SK-N-DZ (cell line): ENCODE measurements at regions not wholly inside any gene's neighbourhood (a gene's known extent, or its start where the extent isn't known, plus 50 kb on each side); places are given as distances from the start of the nearest gene placed in this dataset.
"Not testable (repeated sequence)": the region's sequence is repeated elsewhere in the genome, so short reads cannot be mapped to it uniquely, and the experiment has no call there.

ENCODE experiments used
- DNase-seq: peaks from one replicate; pipeline ENCODE4 v3.0.0-alpha.2; 2015; ENCODE audit warnings: low spot score

DNA sequence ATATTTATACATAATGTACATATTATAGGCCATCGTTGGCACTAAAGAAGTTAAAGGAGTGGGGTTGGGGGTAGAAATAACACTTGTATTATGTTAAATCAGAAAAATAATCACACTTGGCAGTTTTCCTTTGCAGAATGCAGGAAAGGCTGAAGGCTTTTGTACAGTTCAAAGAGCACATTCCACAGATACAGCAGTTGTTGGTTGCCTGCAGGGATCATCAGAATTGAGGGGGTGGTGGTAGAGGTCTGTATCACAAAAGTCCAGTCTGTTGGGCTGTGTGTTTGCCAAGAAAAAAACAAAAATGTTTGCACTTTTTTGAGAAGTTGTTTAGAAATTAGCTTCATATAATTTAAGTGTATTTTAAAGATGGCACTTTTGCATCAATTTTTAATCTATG lies 231.8 kb upstream of the FOXP2 start:
- DNase-seq, result no peak

DNA sequence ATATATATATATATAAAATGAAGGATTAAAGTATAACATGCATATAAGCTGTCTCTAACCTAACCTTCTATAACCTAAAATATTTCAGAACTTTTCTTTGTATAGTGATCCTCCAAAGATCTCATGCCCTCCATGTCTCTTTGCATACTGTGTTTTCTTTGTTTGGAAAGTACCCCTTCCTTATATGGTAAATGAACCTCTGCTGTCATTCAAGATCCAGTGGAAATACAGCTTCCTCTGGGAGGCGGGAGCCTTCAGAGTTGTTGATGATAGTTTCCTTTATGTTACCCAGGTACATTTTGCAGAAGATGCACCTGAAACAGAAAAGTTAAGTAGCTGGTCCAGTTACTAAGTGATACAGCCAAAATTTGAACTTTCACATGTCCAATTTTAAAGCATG lies 233.3 kb upstream of the FOXP2 start:
- no peak for DNase-seq

DNA sequence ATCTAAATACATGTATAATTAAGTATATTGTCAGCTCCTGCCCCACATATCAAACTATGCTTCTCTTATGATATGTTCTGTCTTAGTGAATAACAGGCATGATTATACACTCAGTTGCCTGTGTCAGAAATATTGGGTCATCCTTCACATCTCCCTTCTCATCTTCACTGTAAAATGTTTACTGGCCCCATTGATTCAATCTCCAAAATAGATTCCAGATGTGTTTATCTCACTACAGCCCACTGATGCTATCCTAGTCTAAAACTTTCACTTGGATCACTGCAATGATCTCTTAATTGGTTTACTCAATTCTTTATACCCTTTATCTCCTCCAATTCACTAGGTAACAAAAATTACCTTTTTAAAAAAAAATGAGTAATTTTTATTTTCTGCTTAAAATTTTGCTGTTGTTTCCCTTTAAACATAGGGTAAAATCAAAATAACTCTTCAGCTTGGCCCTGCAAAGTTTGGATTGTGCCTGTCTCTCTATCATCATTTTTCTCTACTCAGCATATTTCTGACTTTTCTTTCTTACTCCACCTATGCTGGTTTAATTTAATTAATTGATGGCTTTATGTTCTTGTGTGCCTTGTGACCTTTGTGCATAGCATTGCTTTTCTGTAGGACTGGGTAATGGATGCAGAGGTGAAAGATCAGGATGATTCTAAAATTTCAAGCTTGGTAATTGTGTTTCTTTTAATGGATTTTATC lies 233.9 kb upstream of the FOXP2 start:
- DNase-seq, result peak; percentile 3

DNA sequence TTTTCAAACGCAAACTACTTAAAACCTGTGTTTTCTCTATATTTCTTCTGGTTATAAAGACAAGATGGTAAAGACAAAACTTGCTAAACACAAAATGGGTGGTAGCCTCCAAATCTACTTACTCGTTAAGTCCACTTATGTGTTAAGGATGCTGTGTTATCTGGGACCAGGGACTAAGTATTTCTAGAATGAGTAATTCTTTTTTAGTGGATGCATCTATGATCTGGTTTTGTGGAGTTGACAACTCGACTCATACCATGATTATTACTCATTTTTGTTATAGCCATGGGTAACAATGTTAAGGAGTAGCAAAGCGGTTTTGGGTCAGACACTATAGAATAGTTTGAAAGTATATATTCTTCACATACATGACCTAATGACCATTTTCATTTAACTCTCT lies 239.5 kb upstream of the FOXP2 start:
- DNase-seq, result no peak

DNA sequence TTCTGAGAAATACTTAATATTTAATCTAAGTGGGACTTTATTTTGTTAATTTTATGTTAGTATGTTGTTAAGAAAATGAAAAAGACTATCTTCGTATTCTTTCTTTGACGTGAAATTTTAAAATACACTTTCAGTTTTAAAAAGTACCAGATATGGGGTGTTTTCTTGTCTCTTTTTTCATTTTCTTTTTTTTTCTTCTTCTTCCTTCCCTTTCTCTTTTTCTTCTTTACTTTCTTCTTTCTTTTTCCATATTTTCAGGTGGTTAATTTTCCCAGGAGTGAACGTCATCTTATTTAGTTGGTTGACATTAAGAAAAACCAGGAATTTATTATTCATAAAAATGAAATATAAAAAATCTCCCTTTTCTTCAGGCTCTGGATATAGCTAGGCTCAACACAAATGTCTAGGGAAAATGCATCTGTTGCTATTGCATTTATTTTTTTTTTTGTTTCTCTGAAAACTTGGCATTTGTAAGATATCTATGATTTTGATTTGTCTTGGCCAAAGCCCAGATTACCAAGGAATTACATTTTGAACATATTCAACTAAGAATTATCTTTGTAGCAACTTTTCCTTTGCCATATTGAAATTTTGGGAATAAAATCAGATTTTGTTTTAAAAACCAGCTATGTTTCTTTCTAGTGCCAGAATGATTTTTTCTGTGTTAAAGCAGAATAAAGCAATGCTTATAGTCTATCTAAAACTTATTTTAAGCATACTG lies 241.3 kb upstream of the FOXP2 start:
- DNase-seq, result no peak

DNA sequence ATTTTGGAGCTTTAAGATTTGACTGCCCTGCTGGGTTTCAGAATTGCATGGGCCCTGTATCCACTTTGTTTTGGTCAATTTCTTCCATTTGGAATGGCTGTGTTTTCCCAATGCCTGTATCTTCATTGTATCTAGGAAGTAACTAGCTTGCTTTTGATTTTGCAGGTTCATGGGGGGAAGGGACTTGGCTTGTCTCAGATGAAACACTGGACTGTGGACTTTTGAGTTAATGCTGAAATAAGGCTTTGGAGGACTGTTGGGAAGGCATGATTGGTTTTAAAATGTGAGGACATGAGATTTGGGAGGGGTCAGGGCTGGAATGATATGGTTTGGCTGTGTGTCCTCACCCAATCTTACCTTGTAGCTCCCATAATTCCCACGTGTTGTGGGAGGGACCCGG lies 245.2 kb upstream of the FOXP2 start:
- not testable (repeated sequence) for DNase-seq

DNA sequence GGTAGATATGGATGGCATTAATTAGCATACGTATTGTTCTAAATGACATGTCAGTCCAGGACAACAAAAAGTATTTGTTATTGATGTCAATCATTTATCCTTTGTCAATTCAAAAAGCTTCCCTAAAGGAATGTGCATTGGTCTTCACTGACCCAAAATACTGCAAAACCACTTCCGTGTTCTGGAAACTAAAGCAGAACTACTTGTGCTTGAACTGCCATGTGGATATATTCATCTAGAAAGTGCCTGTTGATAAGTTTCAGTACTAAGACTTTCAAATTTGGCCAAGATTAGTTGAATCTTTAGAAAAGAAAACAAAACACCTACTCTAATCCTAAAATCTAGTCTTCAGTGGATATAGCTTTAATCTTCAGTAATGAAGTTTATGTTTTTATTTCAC lies 242.1 kb upstream of the PPP1R3A start:
- DNase-seq, result no peak

DNA sequence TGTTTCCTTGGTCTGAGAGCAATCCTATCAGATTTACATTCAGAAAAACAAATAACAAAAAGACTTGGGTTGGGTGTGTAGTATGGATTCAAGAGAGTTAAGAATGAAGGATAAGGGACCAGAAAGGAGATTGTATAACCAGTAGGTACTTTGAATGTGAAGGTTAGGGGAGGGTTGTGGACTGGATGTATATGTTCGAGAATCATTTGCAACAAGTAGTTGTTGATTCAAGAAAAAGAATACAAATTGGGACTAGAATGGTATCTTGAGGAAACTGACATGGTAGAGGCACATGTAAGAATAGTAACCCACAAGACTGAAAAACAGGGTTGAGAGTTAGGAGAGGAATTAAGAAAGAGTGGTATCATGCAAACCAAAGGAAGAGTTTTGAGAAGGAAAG lies 240.0 kb upstream of the PPP1R3A start:
- DNase-seq, result no peak

DNA sequence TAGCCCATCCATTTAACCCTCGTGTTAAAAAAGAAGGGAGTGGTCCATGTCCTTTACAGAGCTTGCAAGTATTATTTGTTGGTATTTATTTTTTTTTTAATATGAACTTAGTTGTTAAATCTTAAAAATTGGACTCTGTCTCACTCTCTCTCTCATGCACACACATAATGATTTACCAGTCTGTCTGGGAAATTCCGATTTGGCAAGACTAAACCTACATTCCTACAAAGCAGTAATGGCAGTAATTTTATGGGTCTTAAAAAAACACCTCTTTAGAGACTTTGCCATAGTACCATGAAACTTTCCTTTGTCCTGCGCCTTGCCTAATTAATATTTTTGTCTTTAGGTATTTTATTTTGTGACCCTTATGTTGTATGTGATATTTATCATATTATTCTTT lies 239.5 kb upstream of the PPP1R3A start:
- DNase-seq, result no peak

DNA sequence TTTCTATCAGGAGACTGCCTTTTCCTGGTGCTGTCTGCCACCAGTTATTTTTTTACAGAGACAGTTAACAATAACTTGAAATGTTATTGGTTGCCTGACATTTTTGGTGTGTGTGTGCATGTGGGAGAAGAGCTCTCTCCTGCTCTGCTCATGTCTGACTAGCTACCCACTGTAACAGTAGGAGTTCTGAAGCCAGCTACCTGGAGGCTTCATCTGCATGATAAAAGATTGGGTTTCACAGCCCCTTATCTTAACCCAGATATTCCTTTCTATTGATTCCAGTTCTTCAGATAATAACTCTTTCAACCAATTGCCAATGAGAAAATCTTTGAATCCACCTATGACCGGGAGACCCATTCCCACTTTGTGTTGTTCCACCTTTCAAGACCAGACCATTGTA lies 237.4 kb upstream of the PPP1R3A start:
- no peak for DNase-seq

DNA sequence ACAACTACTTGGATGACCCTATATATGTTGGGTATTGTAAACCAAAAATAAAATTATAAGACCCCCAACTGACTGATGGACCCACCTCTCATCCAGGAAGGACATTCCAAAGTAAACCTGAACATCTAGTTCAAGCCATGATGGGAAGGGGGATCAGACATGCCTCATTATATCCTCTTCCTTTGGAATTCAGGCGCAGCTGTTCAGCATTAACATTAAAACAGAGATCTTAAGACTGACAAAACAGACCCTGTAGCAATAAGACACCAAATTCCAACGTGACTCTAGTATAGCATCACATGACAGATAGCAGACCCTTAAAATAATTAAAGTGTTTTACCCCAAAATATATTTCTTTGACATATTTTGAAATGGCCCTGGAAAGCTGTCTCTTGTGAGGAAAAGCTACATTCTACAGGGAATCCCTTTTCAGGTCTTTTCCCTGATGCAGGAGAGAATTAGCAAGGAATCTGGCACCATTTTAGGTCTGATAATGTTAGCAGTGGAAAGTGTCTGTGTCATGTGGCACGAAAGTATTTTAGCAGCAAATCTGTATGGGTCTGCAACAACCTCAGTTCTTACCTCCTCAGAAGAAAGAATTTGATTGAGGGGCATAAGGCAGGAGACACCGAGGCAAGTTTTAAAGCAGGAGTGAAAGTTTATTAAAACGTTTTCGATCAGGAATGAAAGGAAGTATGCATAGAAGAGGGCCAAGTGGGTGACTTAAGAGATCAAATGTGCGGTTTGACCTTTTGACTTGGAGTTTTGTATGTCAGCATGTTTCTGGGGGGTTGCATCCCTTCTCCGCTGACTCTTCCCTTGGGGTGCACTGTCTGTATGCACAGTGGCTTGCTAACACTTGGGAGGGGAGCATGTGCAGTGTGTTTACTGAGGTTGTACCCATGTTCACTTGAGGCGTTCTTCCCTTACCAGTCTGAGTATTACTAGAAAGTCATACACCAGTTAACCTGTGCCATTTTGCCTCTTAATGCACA lies 236.6 kb upstream of the PPP1R3A start:
- no peak for DNase-seq

DNA sequence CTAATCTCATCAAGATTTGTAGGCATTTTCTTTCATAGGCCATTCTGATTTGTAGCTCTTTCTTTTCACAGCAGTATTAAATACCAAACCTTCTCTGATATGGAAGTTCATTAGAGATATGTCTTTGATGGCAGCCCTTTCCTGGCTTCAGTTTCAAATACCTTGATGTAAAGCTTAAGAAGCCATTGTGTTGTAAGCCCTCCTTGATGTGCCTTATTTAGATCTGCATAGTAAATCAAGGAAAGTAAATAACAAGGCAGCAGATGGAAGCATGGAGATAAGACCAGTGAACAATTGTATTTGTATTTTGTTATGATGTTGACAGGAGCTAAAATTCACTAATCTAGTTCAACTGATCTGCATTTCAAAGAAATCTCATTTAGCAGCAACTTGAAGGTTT lies 234.9 kb upstream of the PPP1R3A start:
- DNase-seq, result no peak

DNA sequence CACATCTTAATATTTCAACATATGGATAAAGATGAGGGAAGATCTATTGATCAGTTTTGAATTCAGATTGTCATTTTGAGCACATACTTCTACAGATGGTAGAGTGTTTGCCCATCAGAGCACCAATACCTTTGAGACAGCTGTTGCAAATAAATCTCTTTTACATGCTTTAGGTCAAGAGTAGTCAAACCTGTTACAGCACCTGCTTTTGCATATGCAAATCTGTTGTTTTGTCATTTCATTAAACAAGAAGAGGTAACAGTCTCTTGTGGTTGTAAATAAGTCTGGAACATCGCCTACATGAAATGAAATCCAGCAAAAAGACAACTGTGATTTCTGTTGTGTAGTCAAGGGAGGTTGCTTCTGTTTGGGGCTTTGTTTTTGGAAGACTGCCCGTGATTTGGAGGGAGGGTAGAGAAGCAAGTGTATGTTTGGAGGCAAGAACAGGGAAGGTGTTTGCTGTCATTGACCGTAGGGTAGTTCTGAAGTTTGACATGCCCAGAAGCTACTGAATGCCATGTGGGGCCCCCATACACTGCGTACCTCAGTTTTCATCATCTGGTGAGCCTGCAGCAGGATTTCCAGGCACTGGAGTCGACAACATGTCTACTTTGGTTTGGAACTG lies 233.6 kb upstream of the PPP1R3A start:
- no peak for DNase-seq

DNA sequence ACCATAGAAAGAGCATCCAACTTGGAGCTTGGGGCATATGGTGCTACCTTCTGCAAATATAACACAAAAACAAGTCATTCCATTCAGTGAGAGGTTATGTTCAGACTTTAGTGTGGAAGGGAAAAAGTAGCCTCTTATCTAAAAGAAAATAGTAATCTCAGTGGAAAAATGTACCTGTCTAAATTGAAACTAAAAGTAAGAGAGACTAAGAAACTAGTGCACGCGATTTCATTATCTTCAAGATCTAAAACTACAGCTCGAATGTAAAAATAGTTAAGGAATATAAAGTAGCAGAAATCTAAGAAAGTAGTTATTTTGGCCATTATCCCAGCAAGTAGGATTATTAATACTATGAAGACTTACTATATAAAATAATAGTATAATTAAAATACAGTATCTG lies 233.0 kb upstream of the PPP1R3A start:
- no peak for DNase-seq

DNA sequence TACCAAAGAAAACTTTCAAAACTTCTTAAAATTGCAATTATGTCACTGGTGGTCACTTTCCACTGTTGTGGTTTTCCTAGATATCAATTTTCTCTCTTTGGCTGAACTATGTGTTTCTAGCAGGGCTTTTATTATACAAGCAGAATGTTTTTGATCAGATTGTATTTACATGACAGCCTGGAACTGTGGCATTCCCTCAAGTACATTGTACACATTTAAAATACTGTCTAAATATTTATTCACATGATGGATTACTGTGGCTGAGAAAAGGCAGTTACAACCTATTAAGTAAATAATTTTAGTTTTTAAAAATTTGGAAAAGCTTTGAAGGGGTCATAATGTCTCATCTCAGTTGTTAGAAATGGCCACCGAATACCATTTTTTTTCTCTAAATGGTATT lies 231.9 kb upstream of the PPP1R3A start:
- no peak for DNase-seq

DNA sequence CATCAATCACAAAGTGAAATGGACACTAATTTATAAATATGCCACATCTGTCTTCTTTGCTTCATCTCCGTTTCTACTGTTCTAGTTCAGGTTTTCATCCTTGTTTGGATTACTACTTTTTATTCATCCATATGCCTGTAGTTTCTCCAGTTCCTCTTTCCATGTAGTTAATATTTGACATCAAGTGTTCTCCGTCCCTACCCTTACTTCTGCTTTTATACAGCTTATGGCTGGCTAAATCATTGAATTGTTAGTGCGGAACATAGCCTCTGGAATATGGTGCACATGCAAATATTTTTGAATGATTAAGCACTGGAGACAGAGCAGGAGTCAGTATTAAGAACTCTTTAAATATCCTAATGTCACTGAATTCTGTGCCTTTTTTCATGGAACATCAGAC lies 230.0 kb upstream of the PPP1R3A start:
- no peak for DNase-seq

DNA sequence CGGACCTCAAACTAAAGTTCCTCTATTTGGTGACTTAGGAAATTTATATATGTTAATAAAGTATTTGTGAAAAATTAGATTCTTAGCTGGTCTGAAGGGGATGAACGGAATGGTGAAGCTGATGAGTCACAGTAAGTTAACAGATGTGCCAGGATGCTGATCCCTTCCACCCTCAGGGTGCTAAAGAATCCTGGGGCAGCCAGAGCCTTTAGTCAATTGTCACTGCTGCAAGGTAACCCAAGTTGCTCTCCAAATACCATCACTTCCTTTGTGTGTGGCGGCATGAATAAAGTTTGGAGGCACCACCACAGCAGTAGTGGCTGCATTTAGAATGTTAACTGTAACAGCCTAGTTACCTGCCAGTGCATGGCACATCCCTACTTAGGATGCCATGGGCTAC lies 222.6 kb upstream of the PPP1R3A start:
- no peak for DNase-seq

DNA sequence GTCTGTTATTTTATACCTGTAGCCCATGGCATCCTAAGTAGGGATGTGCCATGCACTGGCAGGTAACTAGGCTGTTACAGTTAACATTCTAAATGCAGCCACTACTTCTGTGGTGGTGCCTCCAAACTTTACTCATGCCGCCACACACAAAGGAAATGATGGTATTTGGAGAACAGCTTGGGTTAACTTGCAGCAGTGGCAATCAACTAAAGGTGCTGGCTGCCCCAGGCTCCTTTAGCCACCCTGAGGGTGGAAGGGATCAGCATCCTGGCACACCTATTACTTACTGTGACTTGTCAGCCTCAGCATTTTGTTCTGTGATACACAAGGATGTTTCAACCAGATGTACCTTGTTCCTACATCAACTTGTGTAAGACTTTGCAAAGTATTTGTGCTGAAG lies 221.8 kb upstream of the PPP1R3A start:
- no peak for DNase-seq

DNA sequence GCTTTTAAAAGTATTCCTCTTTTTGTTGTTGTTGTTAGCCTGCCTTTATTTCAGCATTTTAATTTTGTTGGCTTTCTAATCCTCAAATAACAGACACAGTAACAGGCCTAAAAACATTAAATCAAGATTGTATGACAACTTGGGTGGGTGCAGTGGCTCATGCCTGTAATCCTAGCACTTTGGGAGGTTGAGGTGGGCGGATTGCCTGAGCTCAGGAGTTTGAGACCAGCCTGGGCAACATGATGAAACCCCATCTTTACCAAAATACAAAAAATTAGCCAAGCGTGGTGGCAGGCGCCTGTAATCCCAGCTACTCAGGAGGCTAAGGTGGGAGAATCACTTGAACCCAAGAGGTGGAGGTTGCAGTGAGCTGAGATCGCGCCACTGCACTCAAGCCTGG lies 220.9 kb upstream of the PPP1R3A start:
- not testable (repeated sequence) for DNase-seq

DNA sequence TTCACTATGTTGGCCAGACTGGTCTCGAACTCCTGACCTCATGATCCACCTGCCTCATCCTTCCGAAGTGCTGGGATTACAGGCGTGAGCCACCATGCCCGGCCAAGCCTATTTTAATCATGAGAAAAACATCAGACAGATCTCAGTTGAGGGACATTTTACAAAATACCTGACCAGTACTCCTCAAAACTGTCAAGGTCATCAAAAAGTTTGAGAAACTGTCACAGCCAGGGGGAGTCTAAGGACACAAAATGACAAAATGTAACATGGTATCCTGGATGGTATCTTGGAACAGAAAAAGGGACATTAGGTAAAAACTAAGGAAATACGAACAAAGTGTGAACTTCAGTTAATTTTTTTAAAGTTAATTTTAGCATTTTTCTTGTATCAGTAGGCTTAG lies 219.8 kb upstream of the PPP1R3A start:
- DNase-seq, result no peak

DNA sequence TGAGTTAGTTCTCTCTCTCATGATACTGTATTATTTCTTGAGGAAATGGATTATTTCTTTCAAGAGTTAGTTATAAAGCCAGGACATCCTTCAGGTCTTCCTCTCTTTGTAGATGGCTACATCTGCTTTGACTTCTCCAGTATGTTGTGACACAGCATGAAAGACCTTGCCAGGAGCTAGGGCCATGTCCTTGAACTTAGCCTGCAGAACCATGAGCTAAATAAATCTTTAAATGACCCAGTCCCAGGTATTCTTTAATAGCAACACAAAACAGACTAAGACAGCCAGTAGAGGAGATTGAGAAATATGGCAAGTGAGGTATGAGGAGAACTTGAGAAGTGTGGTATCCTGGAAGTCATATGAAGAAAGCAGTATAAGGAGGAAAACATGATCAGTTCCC lies 214.9 kb upstream of the PPP1R3A start:
- DNase-seq, result no peak

DNA sequence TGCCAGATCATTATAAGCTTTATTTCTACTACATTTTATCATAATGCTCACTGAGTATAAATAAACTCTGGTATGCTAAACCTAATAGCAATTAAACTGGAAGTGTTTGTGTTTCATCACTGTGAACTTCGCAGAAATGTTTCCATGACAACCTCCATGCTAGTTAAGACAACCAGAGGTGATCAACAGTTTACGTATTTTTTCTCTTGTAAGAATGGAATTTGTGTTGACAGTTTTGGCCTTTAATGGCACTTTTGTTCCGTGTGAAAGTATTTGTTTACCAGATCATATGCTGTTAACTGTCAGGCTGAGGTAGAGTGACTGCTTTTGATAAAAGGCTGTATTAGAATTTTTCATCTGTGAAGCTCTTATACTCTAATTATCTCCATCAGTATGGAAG lies 212.1 kb upstream of the PPP1R3A start:
- DNase-seq, result no peak
